Smooth muscle cell (in vitro differentiated cells): ENCODE measurements at regions not wholly inside any gene's neighbourhood (a gene's known extent, or its start where the extent isn't known, plus 50 kb on each side); places are given as distances from the start of the nearest gene placed in this dataset.

Experiments
- DNase-seq: peaks from one replicate; lab custom pipeline; 2025; ENCODE audit not compliant: unreplicated experiment; lab: John Stamatoyannopoulos, UW
- H2AFZ ChIP-seq: fragments of 200-600 bp; sonication (generic); 2 replicates; pipeline ENCODE4 v1.6.0; 2016; ENCODE audit warnings: antibody characterized with exemption, low read depth, mild to moderate bottlenecking
- H3F3A ChIP-seq: fragments of 200-600 bp; sonication (generic); 2 replicates; pipeline ENCODE4 v1.6.0; 2017; ENCODE audit warnings: antibody characterized with exemption, low read depth
- H3K27ac ChIP-seq: fragments of 200-600 bp; sonication (generic); 2 replicates; pipeline ENCODE4 v1.5.1; 2016; ENCODE audit warnings: low read depth, mild to moderate bottlenecking
- H3K27me3 ChIP-seq: fragments of 200-600 bp; sonication (generic); 2 replicates; pipeline ENCODE4 v1.6.1; 2016; ENCODE audit warnings: low read depth, mild to moderate bottlenecking
- H3K36me3 ChIP-seq: fragments of 200-600 bp; sonication (generic); 2 replicates; pipeline ENCODE4 v1.5.1; 2016; ENCODE audit warnings: low read depth
- H3K4me1 ChIP-seq: fragments of 200-600 bp; sonication (generic); 2 replicates; pipeline ENCODE4 v1.5.1; 2016; ENCODE audit warnings: low read depth
- H3K4me2 ChIP-seq: fragments of 200-600 bp; sonication (generic); 2 replicates; pipeline ENCODE4 v1.6.0; 2016; ENCODE audit warnings: mild to moderate bottlenecking
- H3K4me3 ChIP-seq: fragments of 200-600 bp; sonication (generic); 2 replicates; pipeline ENCODE4 v1.5.1; 2016; ENCODE audit warnings: mild to moderate bottlenecking
- H3K79me2 ChIP-seq: fragments of 200-600 bp; sonication (generic); 2 replicates; pipeline ENCODE4 v1.6.0; 2016; ENCODE audit warnings: low read depth, mild to moderate bottlenecking
- H3K9ac ChIP-seq: fragments of 200-600 bp; sonication (generic); 2 replicates; pipeline ENCODE4 v1.6.0; 2016; ENCODE audit warnings: low read depth
- H3K9me3 ChIP-seq: fragments of 200-600 bp; sonication (generic); replicated peaks from 2 replicates; pipeline ENCODE4 v1.5.1; 2016; ENCODE audit warnings: low read depth
- H4K20me1 ChIP-seq: fragments of 200-600 bp; sonication (generic); 2 replicates; pipeline ENCODE4 v1.6.0; 2016; ENCODE audit warnings: low read depth
- CTCF ChIP-seq: fragments of 200-600 bp; sonication (generic); IDR thresholded peaks from 2 replicates; pipeline ENCODE4 v1.5.1; 2017; ENCODE audit warnings: borderline replicate concordance, mild to moderate bottlenecking, antibody characterized with exemption; ENCODE audit not compliant: insufficient read depth, poor library complexity, severe bottlenecking
- WGBS: methylation state at CpG from one replicate; pipeline ENCODE4 v1.1.7; 2016; ENCODE audit warnings: low lambda C conversion rate; 5-methylcytosine and 5-hydroxymethylcytosine counted together

DNA sequence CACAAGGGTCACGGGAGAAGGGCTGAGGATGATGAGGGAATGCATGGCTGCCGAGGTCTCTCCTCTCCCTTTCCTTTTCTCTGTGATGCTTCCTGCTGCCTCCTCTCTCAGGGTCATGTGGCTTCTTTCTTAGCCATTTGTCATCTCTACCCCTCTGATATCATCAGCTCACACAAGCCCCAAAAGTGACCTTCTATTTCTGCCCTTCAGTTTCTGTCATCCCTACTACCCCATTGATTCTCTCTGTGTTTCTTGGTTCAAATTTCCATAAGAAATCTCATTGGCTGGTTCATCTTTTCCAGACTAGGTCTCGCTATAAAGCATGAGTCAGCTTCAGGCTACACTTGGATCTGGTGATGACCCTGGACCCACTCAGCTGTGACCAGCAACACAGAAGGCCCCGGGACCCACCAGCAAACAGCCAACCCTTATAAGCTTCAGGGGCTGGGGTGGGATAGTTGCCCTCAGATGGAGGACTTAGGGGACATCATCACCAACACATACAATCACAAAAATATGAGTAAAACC, 284.3 kb downstream of the SKAP2 start:
- no peak for TF ChIP-seq CTCF
- Histone ChIP-seq H3K4me3 (no peak overlapping the region), H3K79me2 (no peaks in the 10 kb centered on the region), H3K9ac (no peak overlapping the region), H3K4me1 (no peaks in the 10 kb centered on the region), H4K20me1 (no peaks in the 10 kb centered on the region), H3K27me3 (no peaks in the 10 kb centered on the region), H3K36me3 (no peaks in the 10 kb centered on the region), H2AFZ (no peak overlapping the region), H3K4me2 (no peak overlapping the region), H3F3A (no peaks in the 10 kb centered on the region), H3K9me3 (no peaks in the 10 kb centered on the region), H3K27ac (no peak overlapping the region)
- WGBS, result 85% methylated on average over 4 of the region's 4 CpGs
- DNase-seq, result no peak

DNA sequence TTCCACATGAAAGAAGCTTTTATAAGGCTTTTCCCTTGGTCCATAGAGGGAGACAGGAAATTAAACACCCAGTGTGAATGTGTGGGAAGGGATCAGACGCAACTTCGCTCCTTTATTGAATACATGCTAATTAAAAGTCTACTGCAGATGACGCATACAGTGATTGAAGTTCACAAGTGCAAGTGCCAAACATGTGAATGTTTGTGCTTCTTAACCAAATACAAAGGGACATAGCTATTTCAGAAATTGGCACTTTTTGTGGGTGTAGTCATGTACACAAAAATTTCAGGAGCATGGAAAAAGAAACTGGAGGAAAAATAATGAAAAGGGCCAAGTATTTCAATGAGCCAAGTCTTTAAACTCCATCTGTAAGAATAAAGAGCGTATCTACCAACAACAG, 283.7 kb downstream of the SKAP2 start:
- no peaks in the 10 kb centered on the region for H3K79me2 ChIP-seq
- no peak overlapping the region for H2AFZ ChIP-seq
- 97% methylated on average over 4 of the region's 4 CpGs for WGBS
- H3K4me3 ChIP-seq, result no peak overlapping the region
- no peaks in the 10 kb centered on the region for H3K27me3 ChIP-seq
- H3K36me3 ChIP-seq, result no peaks in the 10 kb centered on the region
- H3K4me1 ChIP-seq, result no peaks in the 10 kb centered on the region
- no peak overlapping the region for H3K27ac ChIP-seq
- H3K9ac ChIP-seq, result no peak overlapping the region
- no peaks in the 10 kb centered on the region for H4K20me1 ChIP-seq
- no peak for TF ChIP-seq CTCF
- H3K4me2 ChIP-seq, result no peak overlapping the region
- DNase-seq, result no peak
- no peaks in the 10 kb centered on the region for H3F3A ChIP-seq
- H3K9me3 ChIP-seq, result no peaks in the 10 kb centered on the region

DNA sequence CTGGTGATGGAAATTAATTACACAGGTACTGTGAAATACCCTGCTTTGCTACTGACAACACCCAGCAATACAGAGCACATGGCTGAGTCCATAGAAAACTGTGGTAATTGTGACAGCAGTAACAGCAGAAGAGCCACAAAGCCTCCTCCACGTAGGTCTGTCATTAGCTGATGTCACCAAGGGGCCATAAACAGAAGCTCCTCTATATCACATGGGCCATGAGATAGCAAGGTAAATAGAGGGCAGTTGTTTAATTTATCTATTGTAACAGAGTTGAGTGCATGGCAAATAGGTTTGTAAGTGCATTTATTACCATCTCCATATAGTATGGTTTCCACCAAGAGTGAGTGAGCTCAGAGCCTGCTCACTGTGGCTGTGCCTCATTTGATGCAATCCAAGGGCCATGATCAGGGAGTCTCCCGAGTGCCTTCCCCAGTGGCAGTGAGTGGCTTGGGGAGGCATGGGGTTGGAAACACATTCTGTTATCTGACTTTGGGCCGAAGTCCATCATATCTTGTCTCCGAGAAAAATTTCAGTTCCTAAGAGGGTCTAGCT, 281.2 kb downstream of the SKAP2 start:
- H3K9me3 ChIP-seq, result no peaks in the 10 kb centered on the region
- H3K4me3 ChIP-seq, result no peak overlapping the region
- no peaks in the 10 kb centered on the region for H3F3A ChIP-seq
- H3K4me2 ChIP-seq, result no peak overlapping the region
- TF ChIP-seq CTCF, result no peak
- no peak overlapping the region for H2AFZ ChIP-seq
- no peaks in the 10 kb centered on the region for H3K4me1 ChIP-seq
- no peaks in the 10 kb centered on the region for H3K27me3 ChIP-seq
- 78% methylated on average over 4 of the region's 4 CpGs for WGBS
- H3K27ac ChIP-seq, result no peak overlapping the region
- no peak for DNase-seq
- H3K9ac ChIP-seq, result no peak overlapping the region
- no peaks in the 10 kb centered on the region for H3K79me2 ChIP-seq
- no peaks in the 10 kb centered on the region for H3K36me3 ChIP-seq
- H4K20me1 ChIP-seq, result no peaks in the 10 kb centered on the region

DNA sequence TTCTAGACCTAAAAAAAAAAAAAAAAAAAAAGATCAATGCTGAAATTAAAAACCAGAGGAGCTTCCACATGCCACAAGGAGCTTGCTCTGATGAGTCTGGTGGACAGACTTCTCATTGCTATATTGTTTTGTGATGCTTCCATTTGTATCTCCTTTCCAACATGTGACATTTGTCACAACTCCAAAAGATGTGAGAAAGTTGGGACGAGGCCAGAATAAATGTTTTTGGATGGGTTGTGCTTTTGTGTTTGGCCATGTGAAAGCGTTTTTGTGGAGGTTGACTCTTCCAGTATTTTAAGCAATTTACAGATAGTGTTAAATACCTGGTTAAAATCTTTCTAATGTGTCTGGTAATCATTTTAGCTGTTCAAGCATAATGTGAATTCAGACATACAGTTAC, 280.1 kb downstream of the SKAP2 start:
- no peak for TF ChIP-seq CTCF
- Histone ChIP-seq H3K27ac (no peak overlapping the region), H3K4me1 (no peaks in the 10 kb centered on the region), H3K9ac (no peak overlapping the region), H3F3A (no peaks in the 10 kb centered on the region), H4K20me1 (no peaks in the 10 kb centered on the region), H3K9me3 (no peaks in the 10 kb centered on the region), H3K4me3 (no peak overlapping the region), H3K27me3 (peaks cover 3% of the 10 kb centered on the region), H3K4me2 (no peak overlapping the region), H3K36me3 (no peaks in the 10 kb centered on the region), H3K79me2 (no peaks in the 10 kb centered on the region), H2AFZ (no peak overlapping the region)
- no peak for DNase-seq
- WGBS, result 89% methylated on average over 2 of the region's 2 CpGs
